ENCODE measurements at regions not wholly inside any gene's neighbourhood (a gene's known extent, or its start where the extent isn't known, plus 50 kb on each side); places are given as distances from the start of the nearest gene placed in this dataset.

GRCh38 chr14:87185961-87186560, 806.9 kb downstream of the GALC start:
- H3K4me1 Mint-ChIP-seq, result no peaks in the 10 kb centered on the region
- no peaks in the 10 kb centered on the region for H3K9me3 ChIP-seq (ENCODE audit: control insufficient read depth, insufficient read depth, low read length)
- no peaks in the 10 kb centered on the region for H3K27me3 ChIP-seq (ENCODE audit: control insufficient read depth, insufficient read depth, low read length)
- DNase-seq (no peak), ATAC-seq (no peak)
- H3K27ac ChIP-seq (ENCODE audit: low read length), result no peak overlapping the region
- intact Hi-C loops (cut with micrococcal nuclease), result no loop called here
- H3K9me3 Mint-ChIP-seq, result peaks cover 8 to 13% of the 10 kb centered on the region in 2 donors
- H3K27me3 Mint-ChIP-seq (ENCODE audit: low read depth in 2 of 2), result no peaks in the 10 kb centered on the region
- no peaks in the 10 kb centered on the region for H3K36me3 Mint-ChIP-seq
- WGBS (ENCODE audit: insufficient coverage), result 66% methylated on average over 10 of the region's 10 CpGs
- no peak for TF ChIP-seq CTCF (IDR thresholded peaks at IDR 0.05)
- H3K4me1 ChIP-seq (ENCODE audit: control insufficient read depth, insufficient read depth, low read length), result no peaks in the 10 kb centered on the region
- H3K4me3 Mint-ChIP-seq, result no peak overlapping the region
- H3K27ac Mint-ChIP-seq, result no peak overlapping the region
- H3K4me3 ChIP-seq (ENCODE audit: low read length), result no peak overlapping the region
- no peaks in the 10 kb centered on the region for H3K36me3 ChIP-seq (ENCODE audit: control insufficient read depth, insufficient read depth, low read length)

- H3K4me3 ChIP-seq (ENCODE audit: low read length), result no peak overlapping the region
- Mint-ChIP-seq H3K4me1 (no peaks in the 10 kb centered on the region), H3K27ac (no peak overlapping the region), H3K27me3 (ENCODE audit: low read depth in 2 of 2) (no peaks in the 10 kb centered on the region), H3K4me3 (no peak overlapping the region), H3K9me3 (peaks cover 7 to 12% of the 10 kb centered on the region in 2 donors), H3K36me3 (peaks cover 6% of the 10 kb centered on the region)
- no peaks in the 10 kb centered on the region for H3K4me1 ChIP-seq (ENCODE audit: control insufficient read depth, insufficient read depth, low read length)
- intact Hi-C loops (cut with micrococcal nuclease), result no loop called here
- H3K9me3 ChIP-seq (ENCODE audit: control insufficient read depth, insufficient read depth, low read length), result no peaks in the 10 kb centered on the region
- ATAC-seq, result no peak
- 87% methylated on average over 4 of the region's 4 CpGs for whole genome bisulfite sequencing (ENCODE audit: insufficient coverage)
- no peak overlapping the region for H3K27ac ChIP-seq (ENCODE audit: low read length)
- H3K27me3 ChIP-seq (ENCODE audit: control insufficient read depth, insufficient read depth, low read length), result no peaks in the 10 kb centered on the region
- TF ChIP-seq CTCF (IDR thresholded peaks at IDR 0.05), result no peak
- H3K36me3 ChIP-seq (ENCODE audit: control insufficient read depth, insufficient read depth, low read length), result no peaks in the 10 kb centered on the region
- no peak for DNase-seq
Measured at GRCh38 chr14:87184180-87184579, 808.8 kb downstream of the GALC start.

GRCh38 chr14:87181288-87181687, 811.7 kb downstream of the GALC start:
- Mint-ChIP-seq H3K4me1 (no peaks in the 10 kb centered on the region), H3K4me3 (no peak overlapping the region), H3K27ac (no peak overlapping the region), H3K27me3 (ENCODE audit: low read depth in 2 of 2) (no peaks in the 10 kb centered on the region), H3K36me3 (peaks cover 6% of the 10 kb centered on the region), H3K9me3 (peaks cover 12% of the 10 kb centered on the region in 2 donors)
- Histone ChIP-seq H3K9me3 (ENCODE audit: control insufficient read depth, insufficient read depth, low read length) (no peaks in the 10 kb centered on the region), H3K27ac (ENCODE audit: low read length) (no peak overlapping the region), H3K27me3 (ENCODE audit: control insufficient read depth, insufficient read depth, low read length) (no peaks in the 10 kb centered on the region), H3K4me1 (ENCODE audit: control insufficient read depth, insufficient read depth, low read length) (no peaks in the 10 kb centered on the region), H3K4me3 (ENCODE audit: low read length) (no peak overlapping the region), H3K36me3 (ENCODE audit: control insufficient read depth, insufficient read depth, low read length) (no peaks in the 10 kb centered on the region)
- no peak for TF ChIP-seq CTCF (IDR thresholded peaks at IDR 0.05)
- no peak for DNase-seq
- 89% methylated on average over 3 of the region's 3 CpGs for WGBS (ENCODE audit: insufficient coverage)
- no peak for ATAC-seq
- intact Hi-C loops (cut with micrococcal nuclease), result no loop called here

GRCh38 chr14:87179936-87180335, 813.0 kb downstream of the GALC start:
- Histone ChIP-seq H3K27me3 (ENCODE audit: control insufficient read depth, insufficient read depth, low read length) (no peaks in the 10 kb centered on the region), H3K4me3 (ENCODE audit: low read length) (no peak overlapping the region), H3K9me3 (ENCODE audit: control insufficient read depth, insufficient read depth, low read length) (no peaks in the 10 kb centered on the region), H3K27ac (ENCODE audit: low read length) (no peak overlapping the region), H3K36me3 (ENCODE audit: control insufficient read depth, insufficient read depth, low read length) (no peaks in the 10 kb centered on the region), H3K4me1 (ENCODE audit: control insufficient read depth, insufficient read depth, low read length) (no peaks in the 10 kb centered on the region)
- intact Hi-C loops (cut with micrococcal nuclease), result no loop called here
- no peak for TF ChIP-seq CTCF (IDR thresholded peaks at IDR 0.05)
- no peak for DNase-seq
- H3K4me1 Mint-ChIP-seq, result no peaks in the 10 kb centered on the region
- 97% methylated on average over 5 of the region's 6 CpGs for WGBS (ENCODE audit: insufficient coverage)
- peaks cover 11 to 17% of the 10 kb centered on the region in 2 donors for H3K9me3 Mint-ChIP-seq
- no peak overlapping the region for H3K27ac Mint-ChIP-seq
- H3K27me3 Mint-ChIP-seq (ENCODE audit: low read depth in 2 of 2), result no peaks in the 10 kb centered on the region
- no peak overlapping the region for H3K4me3 Mint-ChIP-seq
- ATAC-seq, result no peak
- peaks cover 6% of the 10 kb centered on the region for H3K36me3 Mint-ChIP-seq
